Raji (cell line): ENCODE measurements at regions not wholly inside any gene's neighbourhood (a gene's known extent, or its start where the extent isn't known, plus 50 kb on each side); places are given as distances from the start of the nearest gene placed in this dataset.

Experiments used
- POLR2A ChIP-seq: IDR thresholded peaks from 2 replicates; pipeline ENCODE4 v1.6.1; 2011; ENCODE audit warnings: low read depth, low read length, control low read depth; ENCODE audit not compliant: insufficient read depth

- no peak for TF ChIP-seq POLR2A
Measured at GRCh38 chr9:40907657-40908624, 220.5 kb downstream of the FOXD4L6 start.

GRCh38 chr9:40884072-40884901 is 244.2 kb downstream of the FOXD4L6 start:
- TF ChIP-seq POLR2A, result no peak
